ENCODE measurements at regions not wholly inside any gene's neighbourhood (a gene's known extent, or its start where the extent isn't known, plus 50 kb on each side); places are given as distances from the start of the nearest gene placed in this dataset.

GRCh38 chr6:15915508-15916178, 213.2 kb upstream of the MYLIP start:
- no peaks in the 10 kb centered on the region for H3K79me2 ChIP-seq (ENCODE audit: insufficient read depth, low read length)
- no peak overlapping the region for H3K9ac ChIP-seq (ENCODE audit: insufficient read depth, low read length, poor library complexity, severe bottlenecking)
- Mint-ChIP-seq H3K9me3 (no peaks in the 10 kb centered on the region), H3K36me3 (no peaks in the 10 kb centered on the region), H3K4me1 (peaks cover 9% of the 10 kb centered on the region), H3K27me3 (ENCODE audit: low read depth in 3 of 3) (peaks cover 0 to 2% (median 1%) of the 10 kb centered on the region in 3 donors), H3K4me3 (no peak overlapping the region), H3K27ac (peak overlapping the region in 1 of 7 donors; percentile 41)
- no peak for TF ChIP-seq CTCF (IDR thresholded peaks at IDR 0.05)
- no peak overlapping the region for H3K4me3 ChIP-seq (replicated peaks in 1 of 3; ENCODE audit: low read depth in 2 of 3, low read length in 3 of 3)
- no peaks in the 10 kb centered on the region for H3K36me3 ChIP-seq (replicated peaks in 1 of 2; ENCODE audit: control insufficient read depth in 1 of 2, insufficient read depth in 2 of 2, low read length in 2 of 2)
- no peaks in the 10 kb centered on the region for H4K20me1 ChIP-seq (ENCODE audit: insufficient read depth, low read length)
- WGBS (ENCODE audit: insufficient coverage): 96% methylated on average over 4 of the region's 8 CpGs
- H3K4me2 ChIP-seq (replicated peaks; ENCODE audit: extremely low read depth, low read length, poor library complexity, severe bottlenecking): no peak overlapping the region
- DNase-seq: no peak
- intact Hi-C loops (cut with micrococcal nuclease): no loop called here
- H2AFZ ChIP-seq (ENCODE audit: insufficient read depth, low read depth, low read length, poor library complexity, severe bottlenecking): no peak overlapping the region
- no peaks in the 10 kb centered on the region for H3K27me3 ChIP-seq (ENCODE audit: control insufficient read depth in 2 of 2, insufficient read depth in 2 of 2, low read length in 2 of 2)
- peaks cover 7 to 13% of the 10 kb centered on the region in 2 donors for H3K4me1 ChIP-seq (ENCODE audit: control insufficient read depth in 1 of 2, insufficient read depth in 2 of 2, low read length in 2 of 2)
- no peak overlapping the region for H3K27ac ChIP-seq (ENCODE audit: low read depth in 1 of 2, low read length in 2 of 2)
- no peaks in the 10 kb centered on the region for H3K9me3 ChIP-seq (replicated peaks in 1 of 2; ENCODE audit: control insufficient read depth in 1 of 2, insufficient read depth in 1 of 2, low read length in 2 of 2)

GRCh38 chr6:15914553-15914952, 214.3 kb upstream of the MYLIP start:
- WGBS (ENCODE audit: insufficient coverage): no CpG with 5 or more reads among the region's 2 CpGs
- H3K9me3 Mint-ChIP-seq: no peaks in the 10 kb centered on the region
- intact Hi-C loops (cut with micrococcal nuclease): no loop called here

More at GRCh38 chr6:15914553-15914952, 214.3 kb upstream of the MYLIP start:
- Histone ChIP-seq H4K20me1 (ENCODE audit: insufficient read depth, low read length) (no peaks in the 10 kb centered on the region), H2AFZ (ENCODE audit: insufficient read depth, low read depth, low read length, poor library complexity, severe bottlenecking) (no peak overlapping the region), H3K36me3 (replicated peaks in 1 of 2; ENCODE audit: control insufficient read depth in 1 of 2, insufficient read depth in 2 of 2, low read length in 2 of 2) (no peaks in the 10 kb centered on the region), H3K9ac (ENCODE audit: insufficient read depth, low read length, poor library complexity, severe bottlenecking) (no peak overlapping the region), H3K27me3 (ENCODE audit: control insufficient read depth in 2 of 2, insufficient read depth in 2 of 2, low read length in 2 of 2) (no peaks in the 10 kb centered on the region), H3K79me2 (ENCODE audit: insufficient read depth, low read length) (no peaks in the 10 kb centered on the region), H3K27ac (ENCODE audit: low read depth in 1 of 2, low read length in 2 of 2) (no peak overlapping the region), H3K4me3 (replicated peaks in 1 of 3; ENCODE audit: low read depth in 2 of 3, low read length in 3 of 3) (no peak overlapping the region), H3K4me1 (ENCODE audit: control insufficient read depth in 1 of 2, insufficient read depth in 2 of 2, low read length in 2 of 2) (peaks cover 7 to 12% of the 10 kb centered on the region in 2 donors), H3K4me2 (replicated peaks; ENCODE audit: extremely low read depth, low read length, poor library complexity, severe bottlenecking) (no peak overlapping the region), H3K9me3 (replicated peaks in 1 of 2; ENCODE audit: control insufficient read depth in 1 of 2, insufficient read depth in 1 of 2, low read length in 2 of 2) (no peaks in the 10 kb centered on the region)
- H3K27me3 Mint-ChIP-seq (ENCODE audit: low read depth in 3 of 3): peaks cover 0 to 2% (median 1%) of the 10 kb centered on the region in 3 donors
- no peak for DNase-seq
- no peak for TF ChIP-seq CTCF (IDR thresholded peaks at IDR 0.05)
- no peak overlapping the region for H3K4me3 Mint-ChIP-seq
- no peak overlapping the region for H3K27ac Mint-ChIP-seq
- H3K4me1 Mint-ChIP-seq: peaks cover 9% of the 10 kb centered on the region
- no peaks in the 10 kb centered on the region for H3K36me3 Mint-ChIP-seq

Data from CD14-positive monocyte (primary cell).